GM18870 (cell line): ENCODE measurements at regions not wholly inside any gene's neighbourhood (a gene's known extent, or its start where the extent isn't known, plus 50 kb on each side); places are given as distances from the start of the nearest gene placed in this dataset.
"Not testable (repeated sequence)": the region's sequence is repeated elsewhere in the genome, so short reads cannot be mapped to it uniquely, and the experiment has no call there.

Source experiments
- ATAC-seq: cut with Tn5 transposase; IDR thresholded peaks from one replicate; pipeline ENCODE4 v1.9.1; 2021; ENCODE audit warnings: moderate library complexity; ENCODE audit not compliant: unreplicated experiment

DNA sequence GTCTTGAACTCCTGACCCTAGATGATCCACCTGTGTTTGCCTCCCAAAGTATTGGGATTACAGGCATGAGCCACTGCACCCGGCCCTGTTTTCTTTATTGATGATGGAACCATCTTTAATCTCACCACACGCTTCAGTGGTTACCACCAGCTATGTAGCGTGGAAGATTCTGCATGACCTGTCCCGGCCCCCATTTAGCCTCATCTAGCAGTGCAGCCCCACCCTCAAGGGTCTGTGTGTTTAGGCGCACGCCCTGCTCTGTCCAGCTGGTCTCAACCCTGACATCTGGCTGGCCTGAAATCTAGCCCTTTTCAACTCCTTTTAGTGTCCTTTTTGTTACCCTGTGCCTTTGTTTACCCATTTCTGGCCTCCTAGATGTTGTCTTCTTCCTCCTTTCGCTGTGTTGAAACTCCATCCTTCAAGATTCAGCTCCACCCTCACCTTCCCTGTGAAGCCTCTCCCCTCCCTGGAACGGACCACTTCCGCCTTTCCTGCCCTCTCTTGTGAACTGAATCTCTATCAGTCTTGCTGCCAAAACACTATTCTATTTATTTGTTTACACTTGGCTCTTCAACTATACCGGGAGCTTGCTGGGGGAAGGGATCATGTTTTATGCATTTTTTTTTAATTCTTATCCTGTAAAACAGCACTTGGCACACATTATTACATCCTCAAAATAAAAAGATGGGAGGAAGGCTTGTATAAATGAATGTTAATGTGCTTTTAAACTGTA is 101.0 kb upstream of the MTHFD1L start:
- ATAC-seq, result no peak

DNA sequence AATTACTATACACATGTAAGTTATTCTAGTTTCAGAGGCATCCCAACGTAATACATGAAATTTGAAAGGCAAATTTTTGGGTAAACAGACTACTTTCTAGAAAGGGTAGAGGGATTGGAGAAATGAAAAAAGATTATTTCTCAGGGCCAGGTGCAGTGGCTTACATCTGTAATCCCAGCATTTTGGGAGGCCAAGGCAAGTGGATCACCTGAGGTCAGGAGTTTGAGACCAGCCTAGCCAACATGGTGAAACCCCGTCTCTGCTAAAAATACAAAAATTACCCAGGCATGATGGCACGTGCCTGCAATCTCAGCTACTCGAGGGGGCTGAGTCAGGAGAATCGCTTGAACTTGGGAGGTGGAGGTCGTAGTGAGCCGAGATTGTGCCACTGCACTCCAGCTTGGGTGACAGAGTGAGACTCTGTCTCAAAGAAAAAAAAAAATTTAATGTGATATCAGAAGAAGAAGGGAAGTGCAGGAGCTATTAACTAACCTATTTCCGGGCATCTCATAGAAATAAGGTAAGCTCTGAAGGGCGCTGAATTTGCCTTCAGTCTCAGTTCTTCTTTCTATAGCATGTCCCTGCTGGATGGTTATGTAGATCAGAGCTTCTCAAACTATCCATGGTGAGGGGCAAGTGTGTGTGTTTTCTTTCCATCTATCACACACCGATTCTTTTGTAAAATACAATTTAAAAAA is 100.3 kb upstream of the MTHFD1L start:
- no peak for ATAC-seq

DNA sequence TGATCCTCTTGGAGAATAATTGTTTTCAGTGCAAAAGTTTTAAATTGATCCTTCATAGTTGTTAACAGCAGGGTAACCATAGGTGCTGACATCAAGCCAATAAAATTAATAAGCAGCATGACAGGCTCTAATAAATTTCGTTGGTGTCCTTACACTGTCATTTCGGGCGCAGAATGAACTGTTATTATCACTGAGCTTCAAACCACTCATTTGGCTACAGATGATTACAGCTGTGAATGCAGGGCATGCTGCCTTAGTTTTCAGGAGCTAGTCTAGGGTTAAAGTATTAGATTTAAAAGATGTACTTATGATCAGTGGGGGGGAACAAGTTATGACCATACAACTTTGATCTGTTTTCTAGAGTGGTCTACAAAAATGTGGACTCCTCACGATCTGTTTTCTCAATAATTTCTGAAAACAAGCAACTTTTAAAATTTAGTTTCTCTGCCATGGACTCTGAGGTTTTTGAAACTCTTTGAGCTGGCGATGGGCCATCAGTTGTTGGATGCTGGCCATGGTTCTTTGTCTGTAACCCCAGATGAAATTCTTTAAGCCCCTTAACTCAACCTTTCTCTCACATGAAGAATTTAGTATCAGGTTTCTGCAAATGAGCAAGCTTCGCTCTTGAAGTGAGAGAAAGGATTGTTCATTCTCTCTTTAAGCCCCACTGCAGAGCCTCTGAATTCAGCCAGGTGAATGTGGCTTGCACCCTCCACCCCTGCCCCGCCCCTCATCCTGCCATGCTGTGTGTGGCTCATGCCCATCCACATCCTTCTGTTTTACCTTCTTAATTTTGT is 99.1 kb upstream of the MTHFD1L start:
- ATAC-seq, result no peak

DNA sequence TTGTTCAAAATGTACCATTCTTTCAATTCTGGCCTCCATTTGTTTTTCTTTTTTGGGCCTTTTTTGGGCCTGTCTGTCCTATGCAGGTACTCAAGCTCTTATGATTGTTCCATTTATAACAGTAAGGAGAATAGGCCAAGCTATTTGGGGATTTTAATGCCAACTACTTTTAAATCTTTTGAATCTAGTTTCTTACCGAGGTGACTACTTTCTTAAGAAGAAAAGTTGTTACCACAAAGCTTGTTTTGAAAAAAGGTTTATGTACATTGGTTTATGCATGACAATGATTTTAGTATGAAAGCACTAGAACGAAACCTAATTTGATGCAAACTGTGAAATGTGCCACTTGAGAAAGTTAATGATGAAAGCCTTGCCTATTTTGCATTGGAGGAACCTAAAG is 98.3 kb upstream of the MTHFD1L start:
- ATAC-seq, result no peak

DNA sequence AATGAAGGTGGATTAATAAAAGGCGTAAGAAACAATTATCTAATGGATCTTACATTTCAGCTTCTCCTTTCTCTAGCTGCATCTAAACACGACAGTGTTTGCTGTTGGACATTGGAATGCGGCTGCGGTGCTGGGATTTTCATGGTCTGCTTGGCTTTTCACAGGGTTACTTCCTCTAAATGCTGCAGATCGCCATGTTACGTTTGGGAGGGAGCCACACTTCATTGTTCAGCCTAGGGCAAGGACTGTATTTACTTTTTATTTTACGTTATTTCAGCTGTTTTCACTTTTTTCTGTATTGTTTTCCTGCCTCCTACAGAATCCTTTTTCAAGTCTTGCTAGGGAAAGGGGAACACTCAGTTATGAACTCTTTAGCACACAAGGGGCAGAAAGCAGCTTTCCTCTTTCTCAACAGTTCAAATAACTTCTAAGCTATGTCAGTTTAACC is 97.9 kb upstream of the MTHFD1L start:
- ATAC-seq, result no peak

DNA sequence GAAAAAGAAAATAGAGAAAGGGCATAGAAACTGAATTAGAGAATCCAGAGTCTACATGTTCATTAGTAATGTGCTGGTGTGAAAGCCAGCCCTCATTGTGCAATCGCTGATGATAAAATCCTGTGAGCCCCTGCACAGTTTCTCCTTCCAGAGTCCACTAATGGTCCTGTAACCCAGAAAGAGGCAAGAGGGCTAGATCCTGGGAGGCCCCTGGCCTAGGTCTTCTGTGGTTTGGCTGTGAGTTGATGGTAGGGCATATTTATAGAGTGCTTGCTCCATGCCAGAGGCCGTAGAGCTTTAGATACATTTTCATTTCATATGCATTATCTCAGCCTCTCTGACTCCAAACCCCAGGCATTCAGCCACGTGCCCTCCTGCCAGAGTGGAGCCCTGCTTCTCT is 94.9 kb upstream of the MTHFD1L start:
- ATAC-seq, result no peak

DNA sequence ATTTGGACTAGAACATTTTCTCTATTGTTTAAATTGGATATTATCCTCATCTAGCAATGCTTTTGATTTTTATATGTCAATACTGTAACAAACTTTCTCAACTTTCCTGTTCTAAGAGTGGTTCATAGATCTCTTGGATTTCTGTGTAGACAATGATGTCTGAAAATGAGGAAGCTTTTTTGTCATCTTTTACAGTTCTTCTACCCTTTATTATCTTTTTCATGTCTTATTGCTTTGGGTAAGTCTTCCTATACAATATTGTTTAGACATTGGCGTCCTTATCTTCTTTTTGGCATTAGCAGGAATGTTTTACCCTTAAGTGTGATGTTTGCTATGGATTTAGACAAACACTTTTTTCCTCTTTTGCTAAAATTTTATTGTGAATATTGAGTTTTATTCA is 91.5 kb upstream of the MTHFD1L start:
- ATAC-seq, result no peak

DNA sequence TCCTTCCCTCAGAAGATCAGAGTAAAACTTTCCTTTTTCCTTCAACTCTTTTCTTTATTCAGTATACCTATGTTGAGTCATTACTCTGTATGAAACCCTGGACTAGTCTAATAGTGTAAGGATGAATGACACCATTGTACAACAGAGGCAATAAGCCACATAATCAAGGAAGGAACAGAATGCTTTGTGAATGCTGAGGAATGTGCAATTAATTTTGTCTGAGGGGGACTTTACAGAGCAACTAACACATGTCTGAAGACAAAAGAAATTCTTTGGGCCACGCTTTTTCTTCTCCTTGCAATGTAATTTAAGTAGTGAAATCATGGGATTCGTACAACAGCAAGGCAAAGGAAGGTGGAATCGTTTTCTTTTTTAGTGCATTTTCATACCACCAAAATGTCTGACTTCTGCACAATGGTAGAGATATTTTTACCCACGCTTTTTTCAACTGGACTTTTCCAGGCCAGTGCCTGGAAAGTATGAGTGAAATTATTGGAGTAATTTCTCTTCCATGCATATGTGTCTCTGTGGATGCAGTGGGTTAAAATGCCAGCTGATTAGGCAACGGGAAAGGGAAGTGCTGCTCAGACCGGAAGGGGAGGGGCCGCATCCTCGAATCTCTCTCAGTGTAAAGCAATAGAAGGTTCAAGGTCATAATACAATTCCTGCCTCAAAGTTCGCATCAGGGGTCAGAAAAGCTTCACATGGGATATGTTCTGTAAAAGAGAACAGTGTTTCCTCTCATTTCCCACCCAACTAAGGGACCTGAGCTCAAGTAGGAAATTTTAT is 89.9 kb upstream of the MTHFD1L start:
- ATAC-seq, result no peak

DNA sequence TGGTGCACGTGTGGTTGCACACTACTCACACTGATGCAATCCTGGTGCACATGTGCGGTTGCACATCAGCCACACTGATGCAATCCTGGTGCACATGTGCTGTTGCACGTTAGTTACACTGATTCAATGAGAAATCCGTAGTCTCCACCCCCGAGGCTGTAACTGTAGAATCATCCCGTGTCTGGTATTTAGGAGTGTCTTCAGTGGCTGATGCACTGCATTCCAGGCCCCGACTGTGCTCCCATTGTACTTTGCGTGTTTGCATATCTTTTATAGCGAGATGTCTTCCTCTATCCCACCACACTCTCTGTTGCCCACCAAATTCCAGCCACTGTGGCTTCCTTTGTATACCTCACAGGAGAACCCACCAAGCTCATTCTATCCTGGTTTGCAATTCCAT is 87.8 kb upstream of the MTHFD1L start:
- no peak for ATAC-seq

DNA sequence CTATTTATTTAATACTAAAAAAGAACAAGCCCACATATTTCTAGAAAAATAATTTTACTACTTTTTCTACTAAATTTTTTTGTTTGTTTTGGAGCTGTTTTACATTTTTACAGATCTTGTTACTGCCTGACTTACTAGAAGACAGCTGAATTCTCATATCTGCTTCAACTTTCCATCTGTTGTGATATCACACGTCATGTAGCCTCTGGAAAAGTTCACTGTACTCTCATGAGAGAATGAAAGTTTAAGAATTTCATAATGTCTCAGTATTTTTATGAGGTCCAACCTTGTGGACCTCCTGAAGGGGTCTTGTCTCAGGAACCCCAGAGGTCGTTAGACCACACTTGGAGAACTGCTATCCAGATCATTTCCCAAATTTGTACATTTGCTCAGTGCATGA is 81.7 kb upstream of the MTHFD1L start:
- ATAC-seq, result no peak

DNA sequence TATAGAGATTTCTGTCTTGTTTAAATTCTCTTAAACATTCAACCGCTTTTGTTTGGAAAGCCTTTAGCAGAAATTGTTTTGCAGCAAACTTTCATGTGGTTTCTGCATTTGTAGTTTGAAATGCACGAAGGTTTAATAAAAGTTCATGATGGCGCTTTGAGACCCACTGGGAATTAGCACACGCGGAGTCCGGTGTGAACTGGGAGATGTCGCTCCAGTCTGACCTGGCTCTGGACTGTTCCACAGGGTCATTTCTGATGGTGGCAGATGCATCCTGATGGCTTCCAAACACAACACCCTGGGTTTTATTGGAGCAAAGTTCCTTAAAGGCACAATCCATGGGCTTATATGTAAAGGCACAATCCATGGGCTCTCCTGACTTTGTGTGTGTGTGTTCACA is 78.1 kb upstream of the MTHFD1L start:
- no peak for ATAC-seq

DNA sequence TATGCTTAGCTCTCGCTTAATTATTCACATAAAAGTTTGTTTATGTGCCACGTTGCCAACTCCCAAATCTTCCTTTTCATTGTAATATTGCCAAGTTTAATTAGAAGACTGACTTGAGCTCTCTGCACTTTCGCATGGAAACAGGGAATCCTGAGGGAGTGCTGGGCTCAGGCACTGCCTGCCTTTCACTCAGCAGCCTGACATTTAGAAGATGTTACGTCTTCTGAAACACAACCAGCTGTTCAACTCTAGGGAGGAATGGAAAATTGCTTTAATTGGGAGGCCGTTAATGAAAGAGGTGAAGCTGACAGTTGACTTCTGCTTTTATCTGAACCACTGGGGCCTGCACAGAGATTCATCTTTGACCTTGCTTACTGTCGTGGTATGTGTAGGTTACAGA is 77.4 kb upstream of the MTHFD1L start:
- no peak for ATAC-seq

DNA sequence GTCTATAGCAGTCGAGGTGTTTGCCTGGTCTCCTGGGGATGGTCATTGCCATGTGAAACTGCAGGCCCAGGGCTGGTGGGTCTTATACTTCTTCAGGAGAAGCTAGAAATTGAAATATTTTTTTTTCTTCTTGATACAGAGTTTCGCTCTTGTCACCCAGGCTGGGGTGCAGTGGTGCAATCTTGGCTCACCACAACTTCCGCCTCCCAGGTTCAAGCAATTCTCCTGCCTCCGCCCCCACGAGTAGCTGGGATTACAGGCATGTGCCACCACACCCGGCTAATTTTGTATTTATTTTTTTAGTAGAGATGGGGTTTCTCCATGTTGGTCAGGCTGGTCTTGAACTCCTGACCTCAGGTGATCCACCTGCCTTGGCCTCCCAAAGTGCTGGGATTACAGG is 75.6 kb upstream of the MTHFD1L start:
- not testable (repeated sequence) for ATAC-seq

DNA sequence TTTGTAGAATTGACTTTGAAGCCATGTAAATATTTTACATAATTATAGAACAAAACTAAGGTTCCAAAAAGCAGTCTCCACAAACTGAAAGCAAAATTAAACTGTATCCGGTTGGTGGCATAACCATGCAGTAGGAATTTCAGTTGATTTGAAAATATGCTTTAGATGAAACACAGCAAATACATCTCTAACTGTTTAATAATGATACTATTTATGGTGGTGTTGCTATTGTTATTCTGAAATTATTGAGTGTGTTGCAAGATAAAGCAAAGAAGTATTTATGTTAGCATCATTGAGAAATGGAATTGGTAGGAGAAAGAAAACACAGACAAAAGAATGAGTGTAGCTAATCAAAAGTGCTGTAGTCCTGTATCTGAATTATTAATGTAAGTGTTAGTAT is 73.8 kb upstream of the MTHFD1L start:
- ATAC-seq, result no peak

DNA sequence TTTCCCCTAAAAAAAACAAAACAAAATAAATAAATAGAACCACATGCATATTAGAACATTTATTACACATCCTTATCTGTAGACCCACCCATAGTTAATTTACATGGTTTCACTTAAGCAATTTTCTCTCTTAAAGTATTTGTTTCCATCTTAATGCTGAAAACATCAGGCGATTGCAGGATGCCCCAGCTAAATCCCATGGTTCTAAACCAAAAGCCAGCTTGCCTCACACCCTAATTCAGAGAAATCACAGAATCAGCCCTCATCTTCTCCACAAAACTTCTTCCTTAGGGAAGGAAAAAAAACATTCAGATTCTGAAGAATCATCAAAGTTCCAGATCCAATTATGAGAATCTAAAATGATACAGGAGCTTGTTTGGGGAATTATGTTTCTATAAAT is 67.6 kb upstream of the MTHFD1L start:
- no peak for ATAC-seq

DNA sequence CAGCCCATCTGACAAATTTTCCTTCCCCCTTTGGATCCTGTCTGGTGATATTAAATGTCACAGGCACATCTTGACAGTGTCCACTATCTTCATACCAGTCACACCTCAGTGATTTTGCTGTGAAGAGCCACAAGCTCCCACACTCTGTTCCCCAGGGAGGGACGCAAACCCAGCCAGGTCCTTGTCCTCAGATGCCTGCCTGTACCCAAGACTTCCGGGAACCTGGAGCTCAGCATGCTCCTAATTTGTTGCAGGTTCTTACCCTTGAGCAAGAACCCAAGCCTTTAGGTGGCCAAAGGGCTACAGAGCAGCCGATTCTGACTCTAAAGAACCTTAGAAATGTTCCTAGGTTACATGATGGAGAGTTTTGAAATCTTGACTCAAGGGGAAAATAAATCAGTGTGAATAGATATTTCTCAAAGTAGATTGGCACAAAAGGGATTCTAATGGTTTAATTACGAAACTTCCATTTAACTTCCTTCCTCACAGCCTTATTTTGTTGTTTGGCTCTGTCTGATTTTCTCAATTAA is 66.2 kb upstream of the MTHFD1L start:
- no peak for ATAC-seq

DNA sequence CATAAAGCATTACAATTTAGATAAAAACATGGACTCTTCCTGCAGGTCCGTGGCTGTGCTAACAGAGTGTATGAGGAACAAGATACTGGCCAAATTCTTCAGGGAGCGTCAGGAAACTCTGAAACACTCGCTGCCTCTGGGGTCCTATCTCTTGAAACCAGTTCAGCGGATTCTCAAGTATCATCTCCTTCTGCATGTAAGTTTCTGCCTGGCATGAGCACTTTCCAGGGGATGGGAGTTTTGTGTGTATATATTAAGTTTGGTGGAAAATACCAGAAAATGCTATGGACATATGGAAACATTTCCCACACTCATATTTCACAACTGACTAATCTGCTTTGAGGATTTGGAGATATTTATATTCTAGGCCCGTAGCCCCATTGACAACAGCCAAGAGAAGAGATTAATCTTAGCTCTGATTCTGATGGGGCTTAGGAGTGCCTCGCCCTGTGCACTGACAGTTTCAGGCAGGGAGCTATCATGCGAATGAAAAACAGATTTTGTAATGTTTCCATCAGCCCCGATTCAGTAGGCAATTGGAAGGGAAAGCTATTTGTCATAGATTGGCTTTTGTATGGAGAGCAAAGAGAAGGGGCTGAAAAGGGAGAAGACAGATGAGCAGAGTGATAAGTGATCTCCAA is 64.7 kb upstream of the MTHFD1L start:
- no peak for ATAC-seq

DNA sequence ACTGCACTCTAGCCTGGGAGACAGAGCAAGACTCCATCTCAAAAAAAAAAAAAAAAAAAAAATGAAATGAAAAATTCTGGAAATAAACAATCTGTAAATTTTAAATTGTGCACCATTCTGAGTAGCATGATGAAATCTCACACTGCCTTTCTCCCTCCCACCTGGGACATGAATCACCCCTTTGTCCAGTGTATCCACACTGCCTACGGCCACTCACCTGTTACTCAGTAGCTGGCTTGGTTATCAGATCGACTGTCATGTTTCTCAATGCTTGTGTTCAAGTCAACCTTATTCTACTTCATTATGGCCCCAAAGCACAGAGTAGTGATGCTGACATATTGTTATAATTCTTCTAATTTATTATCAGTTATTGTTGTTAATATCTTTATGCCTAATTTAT is 58.7 kb upstream of the MTHFD1L start:
- ATAC-seq, result no peak

DNA sequence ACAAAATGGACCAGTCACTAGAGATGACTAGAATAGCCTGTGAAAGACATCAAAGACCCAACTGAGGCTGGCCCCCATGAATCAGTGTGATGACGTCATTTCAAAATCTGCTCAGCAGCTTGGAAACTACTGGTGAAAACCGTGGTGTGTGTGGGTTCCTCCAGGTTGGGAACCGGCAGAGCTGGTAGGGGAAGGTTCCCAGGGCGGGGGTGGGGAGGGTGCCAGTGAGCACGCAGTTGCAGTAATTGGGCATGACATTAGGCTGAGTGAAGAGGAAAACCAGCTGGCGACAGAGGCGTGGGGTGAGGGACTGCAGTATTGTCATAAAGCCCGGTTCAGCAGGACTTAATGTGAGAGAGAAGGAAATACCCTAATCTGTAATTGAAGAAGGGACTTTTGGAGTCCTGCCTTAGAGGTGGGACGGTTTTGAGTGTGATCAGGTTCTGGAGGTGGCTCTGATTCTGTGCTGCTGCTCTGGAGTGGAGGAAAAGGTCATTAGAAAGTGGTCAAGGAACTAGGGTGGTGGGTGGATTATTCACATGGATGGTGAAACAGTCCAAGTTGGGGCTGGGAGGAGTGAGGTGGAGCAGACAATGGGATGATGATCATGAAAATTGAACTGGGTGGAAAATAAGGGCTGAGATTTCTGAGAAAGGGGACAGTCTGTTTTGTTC is 52.0 kb upstream of the MTHFD1L start:
- ATAC-seq, result peak; percentile 48

DNA sequence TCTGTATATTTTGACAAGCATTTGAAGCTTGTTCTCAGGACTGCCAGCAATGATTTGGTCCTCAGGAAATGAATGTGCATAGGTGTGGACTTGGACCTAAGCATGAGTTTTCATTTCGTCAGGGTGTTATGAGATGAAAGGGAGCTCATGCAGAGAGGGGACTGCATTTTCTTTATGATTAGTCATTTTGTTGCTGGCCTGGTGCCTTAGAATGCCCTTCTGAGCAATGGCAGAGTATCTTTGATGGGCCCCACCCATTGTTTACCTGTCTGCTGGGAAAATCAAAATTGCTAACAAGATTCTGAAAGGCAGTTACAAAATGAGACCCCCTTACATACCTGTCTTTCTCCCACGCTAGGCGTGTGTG is 51.5 kb upstream of the MTHFD1L start:
- ATAC-seq, result peak; percentile 66
